ENCODE measurements at regions not wholly inside any gene's neighbourhood (a gene's known extent, or its start where the extent isn't known, plus 50 kb on each side); places are given as distances from the start of the nearest gene placed in this dataset.

DNA sequence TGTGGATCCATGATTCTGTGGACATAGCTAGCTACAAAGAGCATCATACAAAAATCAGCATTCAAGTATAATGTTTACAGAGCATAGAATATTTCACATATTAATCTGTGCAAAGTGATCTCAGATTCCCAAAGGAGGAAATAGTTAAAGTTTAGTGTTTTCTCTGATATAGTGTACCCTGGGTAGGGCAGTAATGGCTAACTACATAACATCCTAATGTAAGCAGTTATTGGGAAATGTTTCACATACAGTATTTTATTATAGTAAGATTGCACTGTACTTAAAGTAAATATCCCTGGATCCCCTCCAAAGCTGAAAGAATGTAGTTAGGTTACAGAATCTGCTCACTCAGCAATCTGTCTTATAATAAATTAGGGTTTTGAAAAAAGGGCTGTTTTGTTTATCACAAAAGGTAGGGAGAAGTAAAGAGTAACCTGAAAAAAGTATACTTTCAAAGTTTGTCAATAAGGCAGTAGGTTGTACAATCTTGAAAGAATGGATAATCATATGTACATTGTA lies 52.5 kb upstream of the SMARCA2 start:
- DNase-seq (ENCODE audit: low spot score) = no peak

DNA sequence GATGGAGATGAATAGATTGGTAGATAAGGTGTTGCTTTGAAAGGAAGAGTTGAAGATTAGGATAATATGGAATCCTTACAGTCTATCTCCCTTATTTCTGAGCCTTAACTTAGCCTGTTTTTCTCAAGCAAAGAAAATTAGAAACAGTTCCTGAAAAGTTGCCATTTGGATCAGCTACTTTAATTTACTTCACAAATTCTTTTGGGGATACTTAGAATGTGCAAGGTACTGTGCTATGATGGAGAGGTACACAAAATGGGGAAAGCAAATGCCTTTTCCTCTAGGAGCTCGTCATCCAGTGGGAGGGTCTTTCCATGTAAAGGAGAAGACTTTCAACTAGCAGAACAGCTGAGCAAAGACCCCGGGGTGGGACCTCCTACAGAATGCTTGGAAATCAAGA lies 51.1 kb upstream of the SMARCA2 start:
- DNase-seq (ENCODE audit: low spot score) = no peak

Data from SW480 (cell line).